Heart left ventricle (tissue), 16 donors: ENCODE measurements at regions not wholly inside any gene's neighbourhood (a gene's known extent, or its start where the extent isn't known, plus 50 kb on each side); places are given as distances from the start of the nearest gene placed in this dataset.

ENCODE experiments used
- ATAC-seq, 4 donors: fragments of 200-7000 bp; cut with Tn5 transposase; one replicate each; pipeline ENCODE4 v1.9.1; 2020 to 2022; ENCODE audit warnings: moderate library complexity in 4 of 4, mild to moderate bottlenecking in 3 of 4, moderate number of reproducible peaks in 1 of 4
- DNase-seq, 5 donors: peaks; one replicate each; pipeline ENCODE4 v3.0.0-alpha.2; 2020
- H3K27ac ChIP-seq, 12 donors: fragments of 200-600 bp; sonication (generic) in 4 of 12; one replicate each; pipeline versions ENCODE4 v1.5.0 to v1.8.0; 2016 to 2022; ENCODE audit warnings: mild to moderate bottlenecking in 2 of 12
- H3K27me3 ChIP-seq, 9 donors: fragments of 200-600 bp; sonication (generic) in 2 of 9; one replicate each; pipeline versions ENCODE4 v1.5.1 to v1.8.0; 2016 to 2022; ENCODE audit warnings: mild to moderate bottlenecking in 3 of 9
- H3K36me3 ChIP-seq, 9 donors: fragments of 200-600 bp; sonication (generic) in 2 of 9; one replicate each; pipeline versions ENCODE4 v1.5.0 to v1.8.0; 2018 to 2022; ENCODE audit warnings: mild to moderate bottlenecking in 2 of 9
- H3K4me1 ChIP-seq, 12 donors: fragments of 200-600 bp; sonication (generic) in 4 of 12; one replicate each; pipeline versions ENCODE4 v1.5.0 to v1.8.0; 2016 to 2022; ENCODE audit warnings: mild to moderate bottlenecking in 3 of 12
- H3K4me3 ChIP-seq, 12 donors: fragments of 200-600 bp; sonication (generic) in 4 of 12; one replicate each; pipeline versions ENCODE4 v1.5.0 to v1.8.0; 2017 to 2022; ENCODE audit warnings: mild to moderate bottlenecking in 9 of 12, moderate library complexity in 4 of 12
- H3K9me3 ChIP-seq, 12 donors: fragments of 200-600 bp; sonication (generic) in 4 of 12; one replicate each; pipeline versions ENCODE4 v1.5.0 to v1.8.0; 2016 to 2022; ENCODE audit warnings: mild to moderate bottlenecking in 1 of 12
- CTCF ChIP-seq, 12 donors: fragments of 200-600 bp; sonication (generic) in 4 of 12; IDR thresholded peaks; one replicate each; pipeline versions ENCODE4 v1.5.0 to v1.8.0; 2018 to 2022; ENCODE audit warnings: antibody characterized with exemption in 12 of 12, mild to moderate bottlenecking in 5 of 12
- POLR2A ChIP-seq, 2 donors: fragments of 450-650 bp; IDR thresholded peaks; one replicate each; pipeline ENCODE4 v1.6.1; 2017; ENCODE audit warnings: antibody characterized with exemption in 2 of 2, mild to moderate bottlenecking in 2 of 2, moderate library complexity in 2 of 2
- WGBS, 4 donors: extraction: QIAGEN DNeasy Blood & Tissue Kit in 2 of 4; methylation state at CpG; one replicate each; pipeline versions ENCODE4 v1.1.5 to v1.1.7; 2013 to 2018; 5-methylcytosine and 5-hydroxymethylcytosine counted together
- intact Hi-C, 10 donors: fragments of 100-400 bp; cut with DNase I; formaldehyde crosslinking; loops; one replicate each; pipeline versions ENCODE4 v1.11.1 to v1.14.2; 2022
- donor health status: ischemic (EF 13 %, LVEDD 7.1; RV severe dilation, severe dysfunction).
- donor health status: healthy with polysubstance abuse.
- donor health status: DM: no; HTN: yes; CAD: no.
- donor health status: DM: no; HTN: no; CAD: no.
- donor health status: ischemic (EF 25% LVEDD 6.9; RV normal size, moderate dysfunction).
- donor health status: ischemic (EF 25% LVEDD 5.7; RV mildly dilated, moderate dysfunction).
- donor health status: healthy.
- donor health status: DM: yes; HTN: yes; CAD: no.
- donor health status: ischemic (EF 35%, LVEDD 5.7; RV mildly dilated, moderate dysfunction).
- donor health status: nonischemic (EF 11% LVEDD 7.7; RV severe dilation, severe dysfunction).
- donor health status: DM: yes; HTN: yes; CAD: no.
- donor health status: PGD.
- donor health status: ischemic (EF 29% LVEDD 5.4; RV normal size, mild dysfunction).
- donor health status: nonischemic (EF 23%, LVEDD 6.1; RV moderate dilation, normal function).

DNA sequence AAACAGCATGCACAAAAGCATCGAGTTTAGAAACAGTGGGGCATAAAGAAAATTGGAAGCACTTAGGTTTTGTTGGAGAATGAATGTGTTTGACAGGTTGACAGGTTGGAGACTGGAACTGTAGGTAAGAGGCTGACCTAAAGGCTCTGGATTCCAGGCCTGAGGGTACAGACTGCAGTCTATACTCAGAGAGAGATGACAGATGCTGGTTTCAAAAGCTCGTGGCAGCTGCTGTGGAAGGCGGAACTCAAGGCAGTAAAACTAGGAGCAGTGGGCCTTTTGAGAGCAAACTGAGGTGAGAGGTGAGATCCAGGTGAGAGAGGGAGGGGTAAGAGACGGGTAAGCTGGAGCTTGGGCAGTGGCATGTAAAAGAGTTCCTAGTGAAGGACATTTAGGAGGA is 415.2 kb downstream of the TRIML1 start:
- no peaks in the 10 kb centered on the region for H3K36me3 ChIP-seq
- DNase-seq = no peak
- no peak for TF ChIP-seq CTCF (IDR thresholded peaks at IDR 0.05)
- no peak for TF ChIP-seq POLR2A (IDR thresholded peaks at IDR 0.05)
- H3K4me1 ChIP-seq = no peaks in the 10 kb centered on the region
- intact Hi-C loops = no loop called here
- H3K4me3 ChIP-seq = no peak overlapping the region
- 67 to 74% (median 69%) methylated on average over 4 of the region's 4 CpGs for WGBS, 4 donors
- H3K27ac ChIP-seq = no peak overlapping the region
- peaks cover 0 to 3% (median 0%) of the 10 kb centered on the region in 12 donors for H3K9me3 ChIP-seq
- H3K27me3 ChIP-seq = no peaks in the 10 kb centered on the region
- no peak for ATAC-seq

DNA sequence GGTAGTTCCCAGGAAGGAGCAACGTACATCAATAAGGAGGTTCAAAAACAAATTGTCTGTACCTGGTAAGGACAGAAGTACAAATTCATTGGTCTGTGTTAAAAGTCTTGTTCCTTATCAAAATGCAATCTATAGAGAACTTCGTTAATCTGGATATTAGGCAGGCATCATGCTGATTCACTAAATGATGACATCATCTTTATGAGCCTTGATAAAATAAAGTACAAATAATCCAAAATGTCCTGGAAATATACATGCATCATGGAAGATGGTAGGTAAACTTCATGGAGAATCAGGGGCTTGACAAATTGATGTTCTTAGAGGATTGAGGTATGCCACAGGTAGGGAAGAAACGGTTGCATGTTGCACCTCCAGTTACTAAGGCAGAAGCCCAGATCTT is 433.9 kb downstream of the TRIML1 start:
- Histone ChIP-seq H3K4me3 (no peak overlapping the region), H3K9me3 (peaks cover 0 to 4% (median 0%) of the 10 kb centered on the region in 12 donors), H3K36me3 (no peaks in the 10 kb centered on the region), H3K27me3 (no peaks in the 10 kb centered on the region), H3K4me1 (no peaks in the 10 kb centered on the region), H3K27ac (no peak overlapping the region)
- ATAC-seq (no peak), DNase-seq (no peak)
- no peak for TF ChIP-seq CTCF (IDR thresholded peaks at IDR 0.05)
- 58 to 69% (median 66%) methylated on average over 3 of the region's 3 CpGs for WGBS, 4 donors
- intact Hi-C loops = no loop called here

- intact Hi-C loops = no loop called here
Observed at GRCh38 chr4:188578657-188579056, 439.4 kb downstream of the TRIML1 start.

DNA sequence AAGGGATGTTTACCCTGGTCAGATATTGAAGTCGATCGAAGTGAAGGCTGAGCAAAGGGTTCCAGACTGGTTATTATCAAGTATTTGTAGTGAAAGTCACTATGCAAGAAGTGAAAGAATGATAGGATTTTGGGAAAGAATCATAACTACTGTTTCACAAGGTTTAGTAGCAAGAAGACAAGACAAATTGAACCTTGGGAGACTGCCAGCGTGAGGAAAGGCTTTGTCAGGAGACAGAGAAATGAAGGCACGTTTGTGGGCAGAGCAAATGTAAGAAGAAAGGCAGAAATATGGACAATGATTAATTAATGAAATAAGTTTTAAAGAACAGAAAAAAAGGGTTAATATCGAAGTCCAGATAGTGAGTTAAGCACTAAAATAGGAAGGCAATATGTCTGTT is 456.8 kb downstream of the TRIML1 start:
- no peaks in the 10 kb centered on the region for H3K36me3 ChIP-seq
- H3K27ac ChIP-seq = no peak overlapping the region
- no peak overlapping the region for H3K4me3 ChIP-seq
- H3K27me3 ChIP-seq = no peaks in the 10 kb centered on the region
- H3K4me1 ChIP-seq = no peaks in the 10 kb centered on the region
- DNase-seq (no peak), ATAC-seq (no peak)
- H3K9me3 ChIP-seq = peaks cover 0 to 6% (median 0%) of the 10 kb centered on the region in 12 donors
- no peak for TF ChIP-seq POLR2A (IDR thresholded peaks at IDR 0.05)
- 66 to 79% (median 74%) methylated on average over 5 of the region's 5 CpGs for WGBS, 4 donors
- intact Hi-C loops = no loop called here

More at GRCh38 chr4:188578657-188579056, 439.4 kb downstream of the TRIML1 start:
- no peak for DNase-seq
- H3K9me3 ChIP-seq = peaks cover 0 to 4% (median 0%) of the 10 kb centered on the region in 12 donors
- ATAC-seq = no peak
- WGBS, 4 donors = 48 to 72% (median 63%) methylated on average over 1 of the region's 1 CpG
- no peak overlapping the region for H3K4me3 ChIP-seq
- H3K27ac ChIP-seq = no peak overlapping the region
- H3K4me1 ChIP-seq = no peaks in the 10 kb centered on the region
- TF ChIP-seq POLR2A (IDR thresholded peaks at IDR 0.05) (no peak), CTCF (IDR thresholded peaks at IDR 0.05) (no peak)
- H3K27me3 ChIP-seq = no peaks in the 10 kb centered on the region
- H3K36me3 ChIP-seq = no peaks in the 10 kb centered on the region

DNA sequence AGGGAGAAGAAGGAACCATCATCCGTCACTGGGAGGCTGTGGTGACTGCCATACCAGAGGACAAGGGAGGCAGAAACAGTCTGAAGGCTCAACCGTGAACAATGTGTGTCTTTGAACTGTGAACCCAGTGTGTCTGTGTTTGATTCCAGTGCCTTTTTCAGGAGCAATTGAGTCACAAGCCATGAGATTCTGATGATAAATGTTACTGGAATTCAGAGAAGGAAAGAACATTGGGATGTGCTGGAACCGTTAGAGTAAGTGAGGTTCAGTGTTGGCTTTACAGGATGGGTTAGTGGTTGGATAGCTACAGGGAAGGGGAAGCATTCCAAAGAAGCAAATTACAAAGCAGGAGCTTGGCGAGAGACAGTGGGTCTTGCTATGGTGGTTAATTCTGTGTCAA is 464.4 kb downstream of the TRIML1 start:
- Histone ChIP-seq H3K36me3 (no peaks in the 10 kb centered on the region), H3K4me1 (no peaks in the 10 kb centered on the region), H3K27me3 (no peaks in the 10 kb centered on the region), H3K9me3 (peaks cover 0 to 6% (median 0%) of the 10 kb centered on the region in 12 donors), H3K27ac (no peak overlapping the region), H3K4me3 (no peak overlapping the region)
- ATAC-seq = no peak
- no peak for DNase-seq
- TF ChIP-seq CTCF (IDR thresholded peaks at IDR 0.05) (no peak), POLR2A (IDR thresholded peaks at IDR 0.05) (no peak)
- intact Hi-C loops = no loop called here
- 67 to 84% (median 77%) methylated on average over 4 of the region's 4 CpGs for WGBS, 4 donors
